Neural progenitor cell (in vitro differentiated cells): ENCODE measurements at regions not wholly inside any gene's neighbourhood (a gene's known extent, or its start where the extent isn't known, plus 50 kb on each side); places are given as distances from the start of the nearest gene placed in this dataset.

ENCODE experiments used
- EZH2 ChIP-seq: fragments of 200-600 bp; sonication (generic); IDR thresholded peaks from 2 replicates; pipeline ENCODE4 v1.6.1; 2017; ENCODE audit warnings: antibody characterized with exemption, mild to moderate bottlenecking, moderate library complexity
- EZH2phosphoT487 ChIP-seq: fragments of 200-600 bp; sonication (generic); IDR thresholded peaks from 2 replicates; pipeline ENCODE4 v1.6.1; 2017; ENCODE audit warnings: antibody characterized with exemption
- TF ChIP-seq, protein P1 (sequence below): fragments of 200-600 bp; sonication (generic); IDR thresholded peaks from 2 replicates; pipeline ENCODE4 v1.5.1; 2017; ENCODE audit warnings: antibody characterized with exemption, mild to moderate bottlenecking

DNA sequence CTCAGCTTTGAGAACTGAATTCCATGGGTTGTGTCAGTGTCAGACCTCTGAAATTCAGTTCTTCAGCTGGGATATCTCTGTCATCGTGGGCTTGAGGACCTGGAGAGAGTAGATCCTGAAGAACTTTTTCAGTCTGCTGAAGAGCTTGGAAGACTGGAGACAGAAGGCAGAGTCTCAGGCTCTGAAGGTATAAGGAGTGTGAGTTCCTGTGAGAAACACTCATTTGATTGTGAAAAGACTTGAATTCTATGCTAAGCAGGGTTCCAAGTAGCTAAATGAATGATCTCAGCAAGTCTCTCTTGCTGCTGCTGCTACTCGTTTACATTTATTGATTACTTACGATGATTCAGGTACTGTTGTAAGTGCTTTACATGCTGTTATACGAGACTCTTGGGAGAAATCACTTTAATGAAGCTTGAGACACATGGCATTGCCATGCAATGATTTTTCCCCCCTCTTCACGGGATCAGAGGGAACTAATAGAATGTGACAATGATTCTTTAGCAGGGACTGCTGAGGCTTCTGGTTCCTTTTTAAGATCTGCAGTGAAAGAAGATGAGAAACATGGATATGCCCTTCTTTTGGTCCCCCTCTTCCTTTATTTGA is 63.8 kb downstream of the PTTG1 start:
- TF ChIP-seq, protein P1, sequence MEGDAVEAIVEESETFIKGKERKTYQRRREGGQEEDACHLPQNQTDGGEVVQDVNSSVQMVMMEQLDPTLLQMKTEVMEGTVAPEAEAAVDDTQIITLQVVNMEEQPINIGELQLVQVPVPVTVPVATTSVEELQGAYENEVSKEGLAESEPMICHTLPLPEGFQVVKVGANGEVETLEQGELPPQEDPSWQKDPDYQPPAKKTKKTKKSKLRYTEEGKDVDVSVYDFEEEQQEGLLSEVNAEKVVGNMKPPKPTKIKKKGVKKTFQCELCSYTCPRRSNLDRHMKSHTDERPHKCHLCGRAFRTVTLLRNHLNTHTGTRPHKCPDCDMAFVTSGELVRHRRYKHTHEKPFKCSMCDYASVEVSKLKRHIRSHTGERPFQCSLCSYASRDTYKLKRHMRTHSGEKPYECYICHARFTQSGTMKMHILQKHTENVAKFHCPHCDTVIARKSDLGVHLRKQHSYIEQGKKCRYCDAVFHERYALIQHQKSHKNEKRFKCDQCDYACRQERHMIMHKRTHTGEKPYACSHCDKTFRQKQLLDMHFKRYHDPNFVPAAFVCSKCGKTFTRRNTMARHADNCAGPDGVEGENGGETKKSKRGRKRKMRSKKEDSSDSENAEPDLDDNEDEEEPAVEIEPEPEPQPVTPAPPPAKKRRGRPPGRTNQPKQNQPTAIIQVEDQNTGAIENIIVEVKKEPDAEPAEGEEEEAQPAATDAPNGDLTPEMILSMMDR, result no peak
- TF ChIP-seq EZH2phosphoT487, result no peak
- TF ChIP-seq EZH2, result no peak
